Fibroblast of gingiva (primary cell): ENCODE measurements at regions not wholly inside any gene's neighbourhood (a gene's known extent, or its start where the extent isn't known, plus 50 kb on each side); places are given as distances from the start of the nearest gene placed in this dataset.

Source experiments
- DNase-seq: peaks from one replicate; pipeline ENCODE4 v3.0.0-alpha.2; 2011; ENCODE audit warnings: low read depth

DNA sequence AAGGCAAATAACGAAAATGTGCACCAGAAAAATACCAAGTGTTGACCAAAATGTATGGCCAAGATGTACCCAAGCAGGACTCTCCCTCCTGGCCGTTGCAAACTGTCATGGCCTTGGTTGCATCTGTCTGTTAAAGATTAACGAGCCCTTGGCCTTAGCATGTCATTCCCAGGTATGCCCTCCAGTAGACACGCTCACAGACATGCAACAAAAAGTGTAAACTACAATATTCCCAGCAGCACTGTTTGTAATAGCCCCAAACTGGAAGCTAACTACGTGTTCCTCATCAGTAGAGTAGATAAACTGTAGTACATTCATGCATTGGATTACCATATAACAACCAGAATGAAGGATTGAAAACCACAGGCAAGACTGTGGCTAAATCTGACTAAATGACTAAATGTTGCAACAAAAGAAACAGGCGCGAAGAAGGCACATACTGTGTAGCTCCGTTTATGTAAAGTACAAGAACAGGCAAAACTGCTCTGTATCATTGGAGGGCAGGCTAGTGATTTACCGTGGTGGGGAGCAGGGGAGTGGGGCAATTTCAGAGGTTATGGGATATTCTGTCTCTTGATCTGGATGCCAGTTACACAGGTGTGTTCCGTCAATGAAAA is 232.8 kb upstream of the DIO3 start:
- no peak for DNase-seq

DNA sequence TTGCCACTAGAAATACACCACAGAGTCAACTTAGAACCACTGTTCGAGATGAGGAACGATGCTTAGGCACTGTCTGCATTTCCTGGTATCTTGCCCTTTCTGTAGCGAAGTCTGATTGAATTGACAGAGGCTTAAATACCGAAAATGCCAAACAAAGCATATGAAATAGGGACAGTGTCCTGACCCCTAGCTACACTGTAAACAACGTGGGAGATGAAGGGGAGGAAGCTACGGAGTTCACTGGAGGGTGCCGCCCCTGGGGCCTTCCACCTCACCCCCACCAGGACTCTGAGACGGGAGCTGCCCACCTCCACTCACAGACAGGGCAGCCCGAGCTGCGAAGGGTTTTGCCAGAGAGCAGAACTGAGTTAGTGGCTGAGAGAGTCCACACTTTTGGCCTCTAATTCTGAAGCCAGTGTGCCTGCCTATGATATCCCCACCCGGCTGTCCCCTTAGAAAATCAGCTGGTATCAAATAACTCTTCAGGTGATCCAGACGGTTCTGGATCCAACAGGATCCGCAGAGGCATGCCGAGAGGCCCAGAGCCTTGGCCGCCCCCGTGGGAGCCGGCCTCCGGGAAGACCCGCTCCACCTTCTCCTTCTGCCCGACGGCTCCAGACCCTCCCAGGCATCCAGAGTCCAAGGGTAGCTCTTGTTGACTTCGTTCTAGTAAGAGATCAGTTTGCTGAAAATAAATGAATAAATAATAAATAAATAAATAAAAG is 230.7 kb upstream of the DIO3 start:
- DNase-seq: no peak

DNA sequence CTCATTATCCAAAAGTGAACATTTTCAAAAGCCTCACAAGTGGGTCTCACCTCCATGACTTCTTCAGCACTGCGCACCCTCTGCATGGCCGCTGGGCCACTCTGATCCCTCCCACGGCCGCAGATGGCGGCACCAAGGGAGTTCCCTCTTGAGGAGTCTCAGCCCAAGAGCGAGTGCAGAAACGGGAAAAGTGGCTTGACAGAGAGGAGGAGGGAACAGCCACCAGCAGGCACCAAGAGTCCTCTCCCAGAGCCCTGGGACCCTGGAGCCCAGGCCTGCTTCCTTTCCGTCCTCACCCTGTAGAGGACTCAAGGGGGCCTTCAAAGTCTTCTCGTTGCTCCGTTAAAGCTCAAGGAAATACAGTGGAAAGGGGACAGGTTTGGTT is 230.2 kb upstream of the DIO3 start:
- no peak for DNase-seq

DNA sequence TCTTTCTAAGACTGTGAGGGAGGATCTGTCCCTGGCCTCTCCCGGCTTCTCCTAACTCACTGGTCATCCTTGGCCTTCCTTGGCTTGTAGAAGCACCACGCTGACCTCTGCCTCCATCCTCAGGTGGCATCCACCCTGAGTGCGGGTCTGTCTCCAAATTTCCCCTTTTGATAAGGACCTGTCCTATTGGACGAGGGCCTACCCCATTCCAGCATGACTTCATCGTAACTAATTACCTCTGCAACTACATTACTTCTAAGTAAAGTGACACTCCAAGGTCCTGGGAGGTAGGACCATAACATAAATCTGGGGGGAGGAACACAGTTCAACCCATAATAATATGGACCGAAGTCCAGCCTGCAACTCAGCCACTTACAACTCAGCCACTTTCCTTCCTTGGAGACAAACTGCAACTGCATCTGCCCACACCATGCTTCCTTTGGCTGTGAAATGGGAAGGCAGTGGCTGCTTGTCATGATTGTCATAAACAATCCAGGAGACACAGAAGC is 229.6 kb upstream of the DIO3 start:
- DNase-seq: no peak

DNA sequence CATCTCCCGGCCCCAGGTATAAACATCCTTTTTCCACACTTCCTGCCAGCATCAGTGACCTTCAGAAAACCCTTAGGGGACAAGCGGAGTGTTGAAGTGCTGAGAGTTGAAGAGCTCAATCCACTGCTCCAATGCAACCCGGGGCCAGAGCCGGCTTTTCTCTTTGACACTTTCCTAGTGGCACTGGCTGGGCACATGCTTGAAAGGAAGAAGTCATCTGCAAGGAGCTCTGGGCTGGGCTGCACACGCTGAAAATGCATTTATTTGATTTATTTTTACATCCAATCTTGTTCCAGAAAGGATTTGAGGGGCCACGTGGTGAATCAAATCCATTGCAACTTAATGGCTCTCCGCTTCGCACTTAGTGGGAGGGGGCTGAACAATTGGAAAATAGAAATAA is 229.0 kb upstream of the DIO3 start:
- no peak for DNase-seq

DNA sequence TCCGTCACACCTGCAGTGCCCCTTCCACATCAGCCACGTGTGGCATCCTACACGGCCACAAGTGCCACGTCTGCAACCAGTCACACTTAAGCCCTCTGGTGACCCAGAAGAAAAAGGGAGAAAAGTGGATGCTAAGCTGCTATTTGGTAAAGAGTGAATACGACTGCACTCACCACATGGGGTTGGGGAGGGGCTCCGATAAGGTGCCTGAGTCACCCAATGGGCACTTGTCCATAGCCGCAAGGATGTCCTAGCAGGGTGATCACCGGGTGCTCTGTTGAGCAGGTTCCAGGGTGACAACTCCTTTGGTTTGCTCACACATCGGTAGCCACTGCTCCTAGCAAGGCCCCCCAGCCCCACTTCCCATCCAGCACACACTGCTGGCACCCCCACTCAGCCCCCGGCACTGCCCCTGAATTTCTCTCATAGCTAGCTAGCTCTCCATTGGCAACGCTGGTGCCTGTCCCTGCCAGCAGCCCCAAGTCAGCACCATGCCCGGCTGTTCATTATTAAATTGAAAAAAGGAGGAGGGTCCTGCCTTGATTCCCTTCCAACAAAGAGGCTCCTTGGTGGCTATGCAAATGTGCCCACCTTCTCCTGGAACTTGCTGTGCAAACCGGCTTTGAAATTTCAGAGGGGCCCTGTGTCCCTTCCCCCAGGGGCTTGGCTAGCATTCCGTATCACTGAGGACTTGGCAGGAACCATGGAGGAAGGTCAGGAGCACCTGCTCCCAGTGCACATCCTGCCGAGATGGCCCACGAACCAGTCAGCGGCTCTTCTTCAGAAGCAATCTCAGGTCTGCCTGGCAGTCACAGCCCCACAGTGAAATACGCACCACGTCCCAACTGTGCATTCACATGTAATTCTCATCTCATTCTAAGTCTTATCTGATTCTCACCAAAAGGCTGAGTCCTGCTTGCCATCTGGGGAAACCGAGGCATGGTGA is 227.7 kb upstream of the DIO3 start:
- DNase-seq: no peak

DNA sequence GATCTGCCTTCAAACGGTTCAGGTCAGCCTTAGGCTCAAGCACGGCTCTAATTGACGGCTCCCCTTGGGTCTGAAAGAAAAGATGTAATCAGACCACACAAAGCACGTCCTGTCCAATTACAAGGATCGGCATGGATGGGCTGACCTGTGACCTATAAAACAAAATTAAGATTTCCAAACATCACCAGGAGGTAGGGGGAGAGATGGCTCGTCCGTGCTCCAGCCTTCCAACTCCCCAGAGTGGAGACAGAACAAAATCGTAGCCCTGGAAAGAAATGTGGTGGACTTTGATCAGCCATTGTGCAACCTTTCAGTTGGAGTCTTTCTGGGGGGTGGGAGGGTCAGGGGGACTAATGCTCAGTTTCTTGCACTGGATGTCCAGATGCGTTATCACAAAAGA is 226.6 kb upstream of the DIO3 start:
- DNase-seq: no peak

DNA sequence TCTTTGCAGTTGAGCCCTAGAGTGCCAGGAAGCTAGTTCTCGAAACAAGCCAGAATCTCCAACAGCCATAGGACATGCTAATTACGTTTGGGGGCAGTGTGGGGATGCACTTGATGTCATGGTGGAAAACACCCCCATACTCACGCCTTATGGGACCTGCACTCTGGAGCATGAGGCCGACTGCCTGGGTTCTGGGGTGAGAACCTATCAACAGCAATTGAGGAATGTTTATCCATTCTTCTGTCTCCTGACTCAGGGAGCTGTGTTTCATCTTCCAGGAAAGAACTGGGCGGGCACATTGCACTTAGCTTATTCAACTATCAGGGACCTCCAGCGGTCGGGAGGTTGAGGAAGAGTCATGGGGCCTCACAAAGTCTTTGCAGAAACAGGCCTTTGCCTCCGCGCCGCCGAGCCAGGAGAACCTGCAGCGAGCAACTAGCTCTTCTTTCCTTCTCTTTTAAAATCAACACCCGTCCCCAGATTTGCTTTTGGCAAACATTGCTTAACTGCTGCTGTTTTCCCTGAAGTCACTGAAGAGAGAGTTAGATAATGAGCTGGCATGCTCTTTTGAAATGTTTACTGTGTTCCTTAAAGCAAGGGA is 226.1 kb upstream of the DIO3 start:
- DNase-seq: no peak

DNA sequence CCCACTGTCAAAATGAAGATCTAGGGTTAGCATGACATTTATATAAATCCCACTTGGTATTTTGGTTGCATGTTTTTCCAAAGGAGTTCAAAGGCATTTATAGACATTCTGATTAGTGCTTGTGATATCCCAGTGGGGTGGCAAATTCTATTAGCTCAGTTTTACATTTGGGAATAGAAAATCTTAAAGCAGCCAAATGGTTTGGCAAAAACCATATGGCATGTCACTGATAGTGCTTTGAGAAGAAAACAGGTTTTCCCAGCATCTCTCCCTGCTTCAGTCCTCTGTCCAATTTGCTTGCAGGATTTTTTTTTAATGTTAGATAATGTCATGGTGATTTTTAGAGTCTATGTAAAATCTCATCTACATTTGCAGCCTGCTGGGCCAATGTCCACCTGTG is 225.1 kb upstream of the DIO3 start:
- DNase-seq: no peak

DNA sequence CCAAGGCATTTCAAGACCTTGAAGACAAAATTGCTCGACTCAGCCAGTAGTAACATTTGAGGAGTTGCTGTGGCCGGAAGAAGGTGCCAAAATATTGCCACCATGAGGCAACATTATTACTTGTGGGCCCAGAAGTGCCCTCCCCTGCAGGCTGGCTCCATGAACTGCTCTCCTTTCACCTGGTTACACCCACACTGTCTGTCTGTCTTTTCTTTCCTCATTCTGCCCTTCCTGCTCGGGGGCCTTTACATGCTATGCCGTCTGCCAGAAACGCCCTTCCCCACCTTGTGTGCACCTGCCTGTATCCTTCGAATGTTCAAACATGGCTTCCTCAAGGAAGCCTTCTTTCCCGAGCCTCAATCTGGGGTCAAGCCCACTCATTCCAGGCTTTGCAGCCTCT is 224.2 kb upstream of the DIO3 start:
- no peak for DNase-seq

DNA sequence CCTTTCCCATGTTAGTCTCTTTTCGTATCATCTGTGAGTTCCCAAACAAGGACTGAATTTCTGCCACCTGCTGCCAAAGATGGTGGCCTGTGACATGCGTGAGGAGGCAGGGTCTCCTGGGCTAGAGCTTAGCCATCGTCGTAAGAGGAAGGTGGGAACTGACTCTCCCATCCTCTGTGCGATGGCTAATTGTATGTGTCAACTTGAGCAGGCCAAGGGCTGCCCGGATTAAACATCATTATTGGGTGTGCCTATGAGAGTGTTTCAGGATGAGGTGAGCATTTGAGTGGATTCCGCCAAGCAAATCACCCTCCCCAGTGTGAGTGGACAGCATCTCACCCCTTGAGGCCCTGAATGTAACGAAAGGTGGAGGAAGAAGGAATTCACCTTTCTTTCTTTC is 220.7 kb upstream of the DIO3 start:
- no peak for DNase-seq

DNA sequence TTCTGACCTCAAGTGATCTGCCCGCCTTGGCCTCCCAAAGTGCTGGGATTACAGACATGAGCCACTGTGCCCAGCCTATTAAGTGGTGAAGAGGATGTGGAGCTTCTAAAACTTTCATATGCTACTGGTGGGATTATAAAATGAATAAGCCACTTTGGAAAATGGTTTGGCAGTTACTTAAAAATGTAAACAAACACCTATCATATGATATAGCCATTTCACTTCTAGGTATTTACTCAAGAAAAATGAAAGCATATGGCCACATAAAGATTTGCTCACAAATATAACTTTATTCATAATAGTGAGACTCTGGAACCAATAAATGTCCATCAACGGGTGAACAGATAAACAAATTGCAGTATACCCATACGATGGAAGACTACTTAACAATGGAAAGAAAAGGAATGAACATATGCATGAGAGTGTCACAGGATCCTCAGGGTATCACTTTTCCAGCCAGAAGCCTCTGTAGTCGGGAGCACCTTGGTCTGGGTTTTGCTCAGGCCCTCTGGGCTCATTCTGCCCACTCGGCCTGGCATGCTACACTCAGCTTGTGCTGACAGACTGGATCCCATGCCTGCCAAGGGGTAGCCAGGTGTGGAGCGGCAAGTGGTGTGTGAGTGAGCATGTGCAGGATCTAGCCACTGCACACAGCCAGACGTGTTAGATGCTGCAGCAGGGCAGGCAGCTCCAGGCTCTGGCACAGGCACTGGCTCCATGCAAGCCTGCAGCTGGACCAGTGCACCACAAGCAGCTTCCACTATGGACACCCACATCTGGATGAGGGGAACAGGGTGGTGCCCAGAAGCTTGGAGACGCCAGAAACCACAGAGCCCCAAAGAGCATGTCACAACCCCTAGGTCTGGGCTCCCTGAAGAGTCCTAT is 213.2 kb upstream of the DIO3 start:
- DNase-seq: no peak

DNA sequence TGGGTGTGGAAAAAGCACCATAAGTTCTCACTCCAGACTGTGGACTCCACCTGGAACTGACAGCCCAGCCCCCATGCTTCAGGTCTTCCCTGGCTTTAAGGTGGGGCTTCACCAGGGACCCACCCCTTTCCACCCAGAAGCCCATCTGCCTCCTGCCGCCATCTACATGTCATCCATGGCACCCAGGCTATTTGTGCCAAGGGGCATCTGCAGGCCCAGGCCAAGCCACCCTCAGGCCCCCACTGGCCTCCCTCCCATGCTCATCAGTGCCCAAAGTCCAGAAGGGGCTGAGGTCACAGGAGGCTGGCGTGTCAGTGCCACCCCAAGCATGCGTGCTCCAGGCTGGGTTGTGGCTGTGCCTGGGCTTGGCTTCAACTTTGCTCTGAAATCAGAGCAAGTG is 212.2 kb upstream of the DIO3 start:
- DNase-seq: no peak

DNA sequence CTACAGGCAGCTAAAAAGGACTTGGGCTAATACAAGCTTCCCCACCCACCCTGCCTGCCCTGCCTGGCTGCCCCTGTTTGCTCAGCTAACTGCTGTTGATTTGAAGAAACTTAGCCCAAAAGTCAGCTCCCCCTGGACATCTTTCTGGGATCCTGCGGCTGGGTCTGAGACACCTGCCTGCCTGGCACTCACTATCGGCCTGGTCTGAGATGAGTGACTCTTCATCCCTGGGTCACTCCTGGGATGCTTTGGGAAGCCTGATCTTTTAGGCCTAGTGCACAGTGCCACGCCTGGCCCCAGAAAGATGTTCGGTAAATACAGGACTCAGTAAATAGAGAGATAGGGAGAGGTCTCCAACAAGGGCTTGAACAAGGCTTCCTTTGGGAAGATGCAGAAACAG is 211.3 kb upstream of the DIO3 start:
- DNase-seq: no peak

DNA sequence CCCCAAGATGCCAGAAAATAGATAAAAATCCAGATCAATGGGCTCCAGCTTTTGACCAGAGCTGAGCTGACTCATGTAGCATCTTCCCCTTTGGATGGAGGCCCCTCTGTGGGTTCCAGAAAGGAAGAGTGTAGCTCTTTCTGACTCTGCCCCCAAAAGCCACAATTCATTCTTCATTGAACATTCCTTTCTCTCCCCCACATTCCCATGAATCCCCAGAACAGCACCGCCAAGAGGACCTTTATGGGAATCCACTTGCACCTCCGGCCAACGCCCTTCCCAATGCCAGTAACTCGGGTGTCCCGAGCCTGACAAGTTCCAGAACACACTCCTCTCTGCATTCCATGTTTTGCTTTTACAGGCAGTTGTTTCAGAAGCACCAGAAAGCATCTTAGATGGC is 210.6 kb upstream of the DIO3 start:
- no peak for DNase-seq

DNA sequence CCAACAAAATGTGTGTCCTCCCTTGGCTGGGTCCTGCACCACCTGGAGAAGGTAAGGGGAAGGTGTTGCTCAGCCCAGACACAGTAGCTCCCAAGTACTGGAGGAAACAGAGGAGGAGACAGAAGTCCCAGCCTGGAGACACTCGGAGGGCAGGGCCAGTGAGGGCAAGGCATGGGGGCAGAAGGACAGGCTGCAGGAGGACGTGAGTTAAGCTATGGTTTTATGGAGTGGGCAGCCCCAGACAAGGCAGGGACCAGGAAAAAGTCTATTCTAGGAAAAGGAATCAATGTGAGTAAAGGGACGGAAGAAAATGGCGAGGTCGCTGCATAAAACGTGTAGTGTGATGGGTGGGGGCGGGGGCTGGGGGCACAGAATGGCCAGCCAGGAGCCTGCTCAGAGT is 210.1 kb upstream of the DIO3 start:
- no peak for DNase-seq

DNA sequence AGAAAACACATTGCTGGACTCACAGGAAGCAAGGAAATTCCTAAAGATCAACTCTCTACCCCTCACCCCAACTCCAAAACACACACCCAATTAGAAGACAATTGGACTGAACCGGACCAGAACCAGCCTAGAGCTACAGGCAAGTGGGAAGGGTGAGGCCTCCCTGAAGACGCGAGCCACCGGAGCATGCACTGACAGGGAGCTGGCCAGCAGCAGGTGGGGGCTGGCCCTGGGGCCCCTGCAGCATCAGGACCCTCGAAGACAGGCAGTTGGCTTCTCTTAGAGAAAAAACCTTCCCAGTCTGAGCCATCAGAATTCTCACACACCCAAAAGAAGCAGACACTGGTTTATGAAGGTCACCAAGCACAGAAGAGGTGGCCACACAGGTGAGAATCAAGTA is 209.5 kb upstream of the DIO3 start:
- no peak for DNase-seq

DNA sequence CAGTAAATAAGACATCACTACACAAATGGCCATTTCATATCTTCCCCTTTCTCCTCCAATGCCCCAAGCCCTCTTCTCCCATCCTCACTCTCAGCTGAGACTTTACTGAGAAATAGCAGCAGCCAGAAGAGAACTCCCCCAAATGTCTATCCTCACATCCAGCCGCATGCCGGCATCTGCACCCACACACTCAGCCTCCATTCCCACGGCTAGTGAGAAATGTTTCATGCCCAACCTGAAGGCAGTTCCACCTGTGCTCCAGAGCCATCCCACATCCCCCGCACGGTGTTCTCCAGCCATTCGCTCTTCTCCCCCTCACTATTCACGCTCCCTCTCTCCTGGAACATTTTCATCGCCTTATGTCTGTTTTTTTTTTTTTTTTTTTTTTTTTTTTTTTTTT is 208.7 kb upstream of the DIO3 start:
- DNase-seq: no peak

DNA sequence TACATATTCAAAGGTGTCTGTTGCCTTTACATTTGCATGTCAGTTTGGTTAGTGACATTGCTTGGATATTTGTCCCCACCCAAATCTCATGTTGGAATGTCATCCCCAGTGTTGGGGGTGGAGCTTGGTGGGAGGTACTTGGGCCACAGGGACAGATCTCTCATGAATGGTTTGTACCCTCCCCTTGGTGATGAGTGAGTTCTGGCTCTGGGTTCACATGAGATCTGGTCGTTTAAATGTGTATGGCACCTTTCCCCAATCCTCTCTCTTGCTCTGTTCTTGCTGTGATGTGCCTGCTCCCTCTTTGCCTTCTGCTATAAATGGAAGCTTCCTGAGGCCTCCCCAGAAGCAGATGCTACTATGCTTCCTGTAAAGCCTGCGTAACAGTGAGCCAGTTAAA is 207.9 kb upstream of the DIO3 start:
- no peak for DNase-seq

DNA sequence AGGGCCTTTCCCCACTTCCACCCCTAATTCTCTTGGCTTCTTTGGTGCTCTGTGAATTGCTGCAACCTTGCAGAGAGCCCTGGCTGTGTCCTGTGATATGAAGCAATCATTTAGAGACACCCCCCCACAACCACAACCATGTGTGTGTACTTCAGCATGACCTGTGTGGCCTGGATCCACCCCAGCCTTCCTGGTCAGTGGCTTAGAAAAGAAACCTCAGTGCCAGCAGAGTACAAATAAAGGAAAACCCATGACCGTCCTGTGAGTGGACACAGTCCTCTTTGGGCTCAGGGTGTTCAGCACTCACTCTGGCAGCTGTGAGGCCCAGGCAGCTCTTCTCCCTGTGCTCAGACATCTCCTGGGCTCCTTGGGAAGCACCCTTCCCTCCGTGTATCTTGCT is 206.6 kb upstream of the DIO3 start:
- no peak for DNase-seq

DNA sequence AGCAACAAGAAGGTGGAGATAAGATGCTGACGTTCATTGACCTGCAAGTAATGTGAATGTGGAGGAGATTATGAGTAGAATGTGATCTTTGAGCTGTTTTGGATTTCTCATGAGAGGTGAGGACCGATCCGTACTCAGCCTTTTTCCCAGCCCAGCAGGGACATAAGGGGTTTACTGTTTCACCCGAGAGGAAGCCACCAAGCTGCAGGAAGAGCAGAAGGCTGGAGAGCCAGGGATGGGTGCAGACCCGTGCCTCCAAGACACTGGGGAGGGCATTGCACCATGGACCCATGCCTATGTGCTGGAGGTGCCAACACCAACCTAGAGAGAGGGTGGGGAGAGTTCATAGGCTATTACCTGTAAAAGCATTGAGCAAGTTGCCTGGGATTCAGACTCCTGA is 206.0 kb upstream of the DIO3 start:
- DNase-seq: no peak

DNA sequence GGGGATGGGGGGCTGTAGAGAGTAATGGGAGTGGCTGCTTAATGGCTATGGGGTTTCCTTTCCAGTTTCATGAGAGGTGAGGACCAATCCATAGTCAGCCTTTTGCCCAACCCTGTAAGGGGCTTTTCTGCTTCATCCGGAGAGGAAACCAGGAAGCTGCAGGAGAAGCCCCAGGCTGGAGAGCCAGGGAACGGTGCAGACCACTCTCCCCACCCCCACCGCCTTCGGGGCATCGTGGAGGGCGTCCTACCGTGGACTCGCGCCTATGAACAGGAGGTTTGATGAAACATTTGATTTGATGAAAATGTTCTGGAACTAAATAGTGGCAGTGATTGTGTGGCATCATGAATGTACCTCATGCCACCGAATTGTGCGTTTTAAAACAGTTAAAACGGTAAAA is 204.3 kb upstream of the DIO3 start:
- no peak for DNase-seq
